ENCODE measurements at regions not wholly inside any gene's neighbourhood (a gene's known extent, or its start where the extent isn't known, plus 50 kb on each side); places are given as distances from the start of the nearest gene placed in this dataset.
"Not testable (repeated sequence)": the region's sequence is repeated elsewhere in the genome, so short reads cannot be mapped to it uniquely, and the experiment has no call there.

GRCh38 chr16:88148682-88149081, 197.4 kb downstream of the BANP start:
- not testable (repeated sequence) for DNase-seq

DNA sequence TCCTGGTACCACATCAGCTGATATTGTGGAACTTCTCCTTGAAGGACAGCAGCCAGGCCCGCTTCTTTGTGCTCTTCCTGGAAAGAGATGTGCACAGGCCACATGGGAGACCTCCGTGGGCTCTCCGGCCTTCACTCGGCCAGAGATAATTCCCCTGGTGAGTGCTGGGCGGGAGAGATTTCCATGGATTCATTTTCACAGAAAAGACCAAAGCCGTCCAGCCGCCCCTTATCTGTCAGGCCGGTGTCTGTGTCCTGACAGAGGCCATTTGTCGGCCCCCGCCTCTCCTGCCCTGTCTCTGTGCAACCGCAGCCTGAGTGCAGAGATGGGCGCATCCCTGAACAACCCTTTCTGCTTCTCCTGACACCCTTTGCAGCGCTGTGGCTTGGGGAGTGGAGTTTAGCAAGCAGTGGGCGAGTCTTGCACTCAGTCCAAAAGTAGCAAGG, 197.9 kb downstream of the BANP start:
- DNase-seq, result not testable (repeated sequence)

- DNase-seq, result not testable (repeated sequence)
Measured at GRCh38 chr16:88149663-88150062, 198.4 kb downstream of the BANP start.

- not testable (repeated sequence) for DNase-seq
Measured at GRCh38 chr16:88150456-88151128, 199.4 kb downstream of the BANP start.

DNA sequence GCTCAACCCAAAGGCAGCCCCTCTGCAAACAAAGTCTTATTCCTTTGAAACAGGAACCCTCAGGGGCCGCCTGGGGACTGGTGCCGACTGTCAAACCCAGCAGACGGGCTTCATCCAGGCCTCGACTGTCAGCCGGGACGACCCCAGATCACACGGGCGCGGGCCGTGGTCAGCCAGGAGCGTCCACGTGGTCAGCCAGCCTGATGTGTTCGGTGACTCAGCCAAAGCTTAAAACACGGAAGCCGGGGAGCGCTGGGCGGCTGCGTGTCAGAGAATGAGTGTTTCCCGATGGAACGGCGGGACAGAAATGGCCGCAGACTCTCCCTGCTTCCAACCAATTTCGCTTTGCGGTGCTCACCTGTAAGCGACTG, 199.9 kb downstream of the BANP start:
- DNase-seq, result not testable (repeated sequence)

- DNase-seq, result not testable (repeated sequence)
Measured at GRCh38 chr16:88151859-88152843, 200.9 kb downstream of the BANP start.

DNA sequence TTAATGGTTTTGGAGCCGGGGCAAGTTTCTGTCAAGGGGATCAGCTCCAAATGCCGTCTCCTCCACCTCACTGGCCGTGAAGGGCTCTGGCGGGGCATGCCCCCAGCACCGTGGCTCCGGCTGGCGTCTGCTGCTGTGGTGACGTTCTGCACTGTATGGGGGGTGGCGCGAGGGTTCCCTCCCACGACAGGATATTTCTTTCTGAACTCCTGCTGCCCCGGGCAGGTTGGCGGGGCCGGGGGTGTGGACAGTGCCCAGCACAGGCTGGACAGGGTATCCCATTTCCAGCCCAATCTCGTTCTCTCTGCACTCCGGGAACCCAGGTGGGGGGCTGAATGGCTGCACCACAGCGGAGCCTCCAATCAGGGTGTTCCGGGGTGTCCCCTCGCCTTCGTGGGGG, 201.6 kb downstream of the BANP start:
- DNase-seq, result not testable (repeated sequence)

GRCh38 chr16:88153516-88153915, 202.3 kb downstream of the BANP start:
- not testable (repeated sequence) for DNase-seq

- DNase-seq, result not testable (repeated sequence)
Measured at GRCh38 chr16:88154886-88155285, 203.7 kb downstream of the BANP start.

GRCh38 chr16:88155681-88156080, 204.4 kb downstream of the BANP start:
- not testable (repeated sequence) for DNase-seq

DNA sequence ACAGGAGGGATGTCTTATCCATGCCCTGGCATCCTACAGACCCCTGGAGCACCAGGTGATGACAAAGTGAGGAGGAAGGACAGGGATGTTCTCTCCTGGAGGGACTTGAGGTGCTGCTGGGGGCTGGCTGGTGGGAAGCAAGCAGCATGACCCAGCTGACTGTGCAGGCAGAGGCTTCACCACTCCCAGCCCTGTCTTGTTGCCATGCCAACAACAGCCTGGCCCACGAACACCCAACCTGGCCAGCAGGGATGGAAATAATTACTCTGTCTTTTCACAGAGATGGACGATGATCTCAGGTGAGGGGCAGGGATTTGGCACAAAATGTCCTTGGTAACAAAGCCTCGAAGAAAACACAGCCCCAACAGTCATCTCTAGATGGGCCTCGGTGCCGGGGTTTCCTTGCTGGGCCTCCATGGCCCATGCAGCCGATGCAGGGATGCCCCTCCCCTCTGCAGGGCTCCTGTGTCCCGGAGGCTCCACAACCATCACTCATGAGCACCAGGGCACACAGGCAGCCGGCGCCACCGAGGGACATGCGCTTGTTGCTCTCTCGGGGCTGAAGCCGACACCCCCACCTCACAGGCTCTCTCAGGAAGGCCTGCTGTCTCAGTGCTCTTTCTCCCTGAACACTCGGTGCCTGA, 205.5 kb downstream of the BANP start:
- DNase-seq, result not testable (repeated sequence)

- not testable (repeated sequence) for DNase-seq
Measured at GRCh38 chr16:88157686-88158085, 206.5 kb downstream of the BANP start.

- DNase-seq, result not testable (repeated sequence)
Measured at GRCh38 chr16:88158256-88159045, 207.2 kb downstream of the BANP start.

- not testable (repeated sequence) for DNase-seq
Measured at GRCh38 chr16:88159046-88159896, 208.0 kb downstream of the BANP start.

DNA sequence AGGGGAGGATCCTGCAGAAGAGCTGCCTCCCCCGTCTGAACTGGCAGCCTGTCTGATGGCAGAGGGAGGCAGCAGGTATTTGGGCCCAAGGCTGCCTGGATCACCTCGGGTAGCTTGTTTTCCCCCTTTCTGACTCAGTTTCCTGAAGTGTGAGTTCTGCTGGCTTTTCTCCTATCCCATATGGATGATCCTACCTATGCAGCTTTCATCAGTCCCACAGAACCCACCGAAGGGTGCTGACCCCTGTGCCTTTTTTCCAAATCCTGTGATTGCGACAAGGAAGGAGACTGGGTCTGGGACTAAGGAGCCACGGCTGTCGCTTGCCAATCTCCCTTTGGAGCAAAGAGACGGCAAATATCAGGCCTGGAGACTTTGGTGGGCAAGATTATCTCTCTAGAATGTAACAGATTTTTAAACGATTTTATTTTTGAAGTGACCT, 208.7 kb downstream of the BANP start:
- DNase-seq, result not testable (repeated sequence)

- DNase-seq, result not testable (repeated sequence)
Measured at GRCh38 chr16:88161191-88161590, 210.0 kb downstream of the BANP start.

DNA sequence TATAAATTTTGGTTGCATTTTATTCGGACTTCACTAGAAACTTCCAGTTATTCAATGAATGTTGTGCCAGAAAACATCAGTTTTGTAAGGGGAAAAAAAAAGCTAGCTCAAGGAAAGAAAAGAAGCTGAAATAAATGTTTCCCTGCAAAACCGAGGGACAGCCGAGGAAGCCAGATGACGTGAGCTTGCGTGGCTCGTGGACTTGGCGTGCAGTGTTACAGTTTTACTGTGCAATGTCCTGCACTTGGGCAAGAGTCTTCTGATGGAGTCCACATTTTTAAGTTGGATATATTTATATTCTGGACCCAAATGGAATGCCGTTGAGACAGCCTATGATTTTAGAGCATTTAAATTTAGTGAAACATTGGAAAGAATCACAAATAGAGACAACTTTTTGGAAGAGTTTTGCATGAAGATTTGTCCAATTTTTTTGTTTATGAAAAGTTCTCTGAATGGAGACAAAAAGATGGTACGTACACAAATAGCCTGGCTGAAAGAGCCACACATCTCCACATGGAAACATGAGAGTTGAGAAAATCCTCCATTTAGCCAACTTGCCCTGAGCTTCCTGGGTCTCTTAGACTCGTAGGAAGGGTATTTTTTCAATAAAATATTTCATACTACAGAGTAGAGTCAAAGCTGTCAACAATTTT, 210.5 kb downstream of the BANP start:
- DNase-seq, result not testable (repeated sequence)

GRCh38 chr16:88162778-88163177, 211.5 kb downstream of the BANP start:
- DNase-seq, result not testable (repeated sequence)

GRCh38 chr16:88164196-88165039, 213.2 kb downstream of the BANP start:
- DNase-seq, result not testable (repeated sequence)
